ENCODE measurements at regions not wholly inside any gene's neighbourhood (a gene's known extent, or its start where the extent isn't known, plus 50 kb on each side); places are given as distances from the start of the nearest gene placed in this dataset.

- no peak for TF ChIP-seq POLR2AphosphoS5 (IDR thresholded peaks at IDR 0.05; ENCODE audit: low read depth)
- no peak for TF ChIP-seq EZH2 (IDR thresholded peaks at IDR 0.05; ENCODE audit: low read depth, unreplicated experiment)
- TF ChIP-seq JUNB (IDR thresholded peaks at IDR 0.05; ENCODE audit: unreplicated experiment) = no peak
- TF ChIP-seq CTCF (conservative IDR thresholded peaks at IDR 0.05; ENCODE audit: low read depth in 2 of 2) = no peak
- TF ChIP-seq EZH2phosphoT487 (IDR thresholded peaks at IDR 0.05; ENCODE audit: unreplicated experiment) = no peak
- no peak for TF ChIP-seq CREB1 (CRISPR knock-in tag; IDR thresholded peaks at IDR 0.05; ENCODE audit: low read depth)
- no peak for TF ChIP-seq ZNF331 (CRISPR knock-in tag; IDR thresholded peaks at IDR 0.05; ENCODE audit: low read depth)
- no peak for TF ChIP-seq ZNF462 (CRISPR knock-in tag; IDR thresholded peaks at IDR 0.05)
- no peak for TF ChIP-seq REST (IDR thresholded peaks at IDR 0.05; ENCODE audit: unreplicated experiment)
- no peak for TF ChIP-seq ETS1 (IDR thresholded peaks at IDR 0.05)
- TF ChIP-seq NANOG (IDR thresholded peaks at IDR 0.05; ENCODE audit: borderline replicate concordance) = no peak
- no peak for TF ChIP-seq ZNF114 (CRISPR knock-in tag; IDR thresholded peaks at IDR 0.05)
- TF ChIP-seq STAT1 (IDR thresholded peaks at IDR 0.05; ENCODE audit: unreplicated experiment) = no peak
- H3F3A ChIP-seq (replicated peaks; ENCODE audit: low read depth) = no peaks in the 10 kb centered on the region
- peaks cover 8% of the 10 kb centered on the region; the same call in 2 of the 3 replicates for H3K36me3 Mint-ChIP-seq (ENCODE audit: low read depth)
- no peak overlapping the region for H3K4me3 Mint-ChIP-seq
- no peak overlapping the region for H3K27ac ChIP-seq (ENCODE audit: low read depth)
- H3K4me3 ChIP-seq = no peak overlapping the region
- peaks cover 17% of the 10 kb centered on the region for H3K4me1 ChIP-seq (ENCODE audit: insufficient read depth)
- H3K9me3 Mint-ChIP-seq = peaks cover 6% of the 10 kb centered on the region; the same call in 1 of the 3 replicates
- peaks cover 3% of the 10 kb centered on the region for H3K27me3 Mint-ChIP-seq (ENCODE audit: insufficient read depth, low read depth, poor library complexity)
- H3K4me1 Mint-ChIP-seq = peaks cover 18% of the 10 kb centered on the region
- H4K20me1 ChIP-seq (replicated peaks; ENCODE audit: insufficient read depth) = no peaks in the 10 kb centered on the region
- H3K4me2 ChIP-seq = peak overlapping the region; percentile 40
- H3K9me2 ChIP-seq (ENCODE audit: insufficient read depth) = no peaks in the 10 kb centered on the region
- peak; percentile 42; the same call in 1 of the 3 replicates for ATAC-seq
- no peak overlapping the region for H2AFZ ChIP-seq
- H3K27ac Mint-ChIP-seq = no peak overlapping the region
- H3K36me3 ChIP-seq (ENCODE audit: insufficient read depth) = no peaks in the 10 kb centered on the region
- no peaks in the 10 kb centered on the region for H3K79me2 ChIP-seq (replicated peaks; ENCODE audit: insufficient read depth)
- H3K27me3 ChIP-seq (ENCODE audit: insufficient read depth) = peaks cover 35% of the 10 kb centered on the region
- DNase-seq (ENCODE audit: low spot score) = peak; percentile 52
These were observed 270.1 kb upstream of the LDB2 start for GRCh38 chr4:17168571-17168970.

Measured in GM23338 (cell line).